Naive B cell (primary cell): ENCODE measurements at regions not wholly inside any gene's neighbourhood (a gene's known extent, or its start where the extent isn't known, plus 50 kb on each side); places are given as distances from the start of the nearest gene placed in this dataset.
"Not testable (repeated sequence)": the region's sequence is repeated elsewhere in the genome, so short reads cannot be mapped to it uniquely, and the experiment has no call there.

Experiments used
- ATAC-seq, 2 donors: fragments of 150-1000 bp; cut with Tn5 transposase; 2 replicates each; pipeline ENCODE4 v1.10.0; 2021; ENCODE audit warnings: low read depth in 2 of 2, mild to moderate bottlenecking in 2 of 2, moderate library complexity in 2 of 2
- DNase-seq: peaks from one replicate; pipeline ENCODE4 v3.0.0; 2022
- H3K27ac Mint-ChIP-seq, 6 donors: one replicate each; pipeline ENCODE4 v1.8.0; 2020 to 2022; ENCODE audit warnings: mild to moderate bottlenecking in 6 of 6, mixed read lengths in 6 of 6, moderate library complexity in 5 of 6, inconsistent platforms in 2 of 6
- H3K27me3 Mint-ChIP-seq, 3 donors: one replicate each; pipeline ENCODE4 v1.8.0; 2021 to 2022; ENCODE audit warnings: mixed read lengths in 3 of 3, mild to moderate bottlenecking in 1 of 3
- H3K36me3 Mint-ChIP-seq, 2 donors: one replicate each; pipeline ENCODE4 v1.8.0; 2020 to 2022; ENCODE audit warnings: mixed read lengths in 2 of 2, inconsistent platforms in 1 of 2, mild to moderate bottlenecking in 1 of 2
- H3K4me1 Mint-ChIP-seq, 3 donors: one replicate each; pipeline ENCODE4 v1.8.0; 2020 to 2022; ENCODE audit warnings: mixed read lengths in 3 of 3, inconsistent platforms in 1 of 3, mild to moderate bottlenecking in 1 of 3, moderate library complexity in 1 of 3
- H3K4me3 Mint-ChIP-seq, 8 donors: one replicate each; pipeline ENCODE4 v1.8.0; 2020 to 2022; ENCODE audit warnings: mild to moderate bottlenecking in 8 of 8, mixed read lengths in 8 of 8, moderate library complexity in 8 of 8, inconsistent platforms in 2 of 8
- H3K9me3 Mint-ChIP-seq, 7 donors: one replicate each; pipeline ENCODE4 v1.8.0; 2020 to 2022; ENCODE audit warnings: mixed read lengths in 7 of 7, mild to moderate bottlenecking in 5 of 7, inconsistent platforms in 2 of 7, moderate library complexity in 1 of 7

GRCh38 chr13:88022431-88023208 is 351.4 kb downstream of the SLITRK5 start:
- no peaks in the 10 kb centered on the region for H3K4me1 Mint-ChIP-seq
- H3K36me3 Mint-ChIP-seq = no peaks in the 10 kb centered on the region
- no peaks in the 10 kb centered on the region for H3K27me3 Mint-ChIP-seq
- H3K9me3 Mint-ChIP-seq = peaks cover 0 to 10% (median 0%) of the 10 kb centered on the region in 7 donors
- H3K27ac Mint-ChIP-seq = no peak overlapping the region
- no peak overlapping the region for H3K4me3 Mint-ChIP-seq
- DNase-seq (no peak), ATAC-seq (no peak)

DNA sequence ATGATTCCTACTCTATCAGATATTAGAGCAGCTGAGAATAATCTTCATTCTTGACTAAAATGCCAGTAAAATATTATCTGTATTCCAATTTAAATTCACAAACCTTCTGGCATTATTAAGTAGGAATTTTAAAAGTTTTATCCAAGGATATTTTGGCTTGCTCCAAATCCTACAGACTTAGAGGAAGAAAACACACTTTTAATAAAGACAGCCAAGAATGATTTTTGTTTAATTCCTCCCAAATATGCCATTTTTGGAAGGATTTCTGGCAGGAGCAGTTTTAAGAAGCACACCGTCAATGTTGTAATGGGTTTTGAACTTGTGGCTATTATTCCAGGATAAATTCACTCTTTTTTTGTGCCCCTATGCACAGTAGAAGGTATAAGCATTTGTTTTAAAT is 355.1 kb downstream of the SLITRK5 start:
- H3K4me3 Mint-ChIP-seq = no peak overlapping the region
- DNase-seq = no peak
- no peaks in the 10 kb centered on the region for H3K4me1 Mint-ChIP-seq
- H3K36me3 Mint-ChIP-seq = no peaks in the 10 kb centered on the region
- peaks cover 0 to 2% (median 0%) of the 10 kb centered on the region in 7 donors for H3K9me3 Mint-ChIP-seq
- no peaks in the 10 kb centered on the region for H3K27me3 Mint-ChIP-seq
- no peak overlapping the region for H3K27ac Mint-ChIP-seq
- ATAC-seq = no peak

- Mint-ChIP-seq H3K4me3 (no peak overlapping the region), H3K27me3 (no peaks in the 10 kb centered on the region), H3K4me1 (no peaks in the 10 kb centered on the region), H3K36me3 (no peaks in the 10 kb centered on the region), H3K9me3 (no peaks in the 10 kb centered on the region), H3K27ac (no peak overlapping the region)
- no peak for ATAC-seq
- no peak for DNase-seq
Measured at GRCh38 chr13:88031980-88032559, 360.9 kb downstream of the SLITRK5 start.

GRCh38 chr13:88036205-88036604 is 365.0 kb downstream of the SLITRK5 start:
- not testable (repeated sequence) for H3K27me3 Mint-ChIP-seq, H3K4me3 Mint-ChIP-seq

DNA sequence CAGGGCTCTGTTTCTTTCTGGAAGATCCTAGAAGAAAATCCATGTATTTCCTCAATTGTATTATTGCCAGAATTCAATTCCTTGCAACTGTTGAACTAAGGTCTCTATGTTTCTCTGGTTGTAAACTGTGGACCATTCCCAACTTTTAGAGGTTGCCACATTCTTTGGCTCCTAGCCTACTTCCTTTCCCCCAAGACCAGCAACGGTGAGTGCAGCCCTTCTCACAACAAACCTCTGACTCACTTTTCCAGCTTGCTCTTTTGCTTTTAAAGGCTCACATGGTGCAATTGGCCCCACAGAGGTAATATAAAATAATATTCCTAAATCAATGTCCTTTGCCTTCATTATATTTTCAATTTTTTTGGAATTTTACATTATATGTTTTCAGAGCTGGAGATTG is 371.3 kb downstream of the SLITRK5 start:
- Mint-ChIP-seq H3K36me3 (no peaks in the 10 kb centered on the region), H3K4me1 (no peaks in the 10 kb centered on the region), H3K9me3 (peaks cover 0 to 3% (median 0%) of the 10 kb centered on the region in 7 donors), H3K27ac (no peak overlapping the region), H3K27me3 (no peaks in the 10 kb centered on the region), H3K4me3 (no peak overlapping the region)
- no peak for ATAC-seq
- DNase-seq = no peak

More at GRCh38 chr13:88036205-88036604, 365.0 kb downstream of the SLITRK5 start:
- ATAC-seq, H3K36me3 Mint-ChIP-seq, H3K27ac Mint-ChIP-seq, DNase-seq, H3K4me1 Mint-ChIP-seq, H3K9me3 Mint-ChIP-seq: not testable (repeated sequence)

- no peaks in the 10 kb centered on the region for H3K36me3 Mint-ChIP-seq
- no peak overlapping the region for H3K27ac Mint-ChIP-seq
- peaks cover 0 to 7% (median 5%) of the 10 kb centered on the region in 7 donors for H3K9me3 Mint-ChIP-seq
- no peaks in the 10 kb centered on the region for H3K27me3 Mint-ChIP-seq
- no peak for ATAC-seq
- DNase-seq = no peak
- H3K4me3 Mint-ChIP-seq = no peak overlapping the region
- H3K4me1 Mint-ChIP-seq = no peaks in the 10 kb centered on the region
Measured at GRCh38 chr13:88051746-88052482, 380.7 kb downstream of the SLITRK5 start.

GRCh38 chr13:88063741-88064140 is 392.6 kb downstream of the SLITRK5 start:
- ATAC-seq (no peak), DNase-seq (no peak)
- no peaks in the 10 kb centered on the region for H3K36me3 Mint-ChIP-seq
- H3K4me3 Mint-ChIP-seq = no peak overlapping the region
- H3K9me3 Mint-ChIP-seq = peaks cover 0 to 3% (median 0%) of the 10 kb centered on the region in 7 donors
- H3K27me3 Mint-ChIP-seq = no peaks in the 10 kb centered on the region
- no peak overlapping the region for H3K27ac Mint-ChIP-seq
- H3K4me1 Mint-ChIP-seq = no peaks in the 10 kb centered on the region

- H3K4me3 Mint-ChIP-seq = no peak overlapping the region
- peaks cover 0 to 4% (median 2%) of the 10 kb centered on the region in 7 donors for H3K9me3 Mint-ChIP-seq
- H3K27me3 Mint-ChIP-seq = no peaks in the 10 kb centered on the region
- H3K36me3 Mint-ChIP-seq = no peaks in the 10 kb centered on the region
- ATAC-seq (no peak), DNase-seq (no peak)
- H3K4me1 Mint-ChIP-seq = no peaks in the 10 kb centered on the region
- no peak overlapping the region for H3K27ac Mint-ChIP-seq
Measured at GRCh38 chr13:88066847-88067246, 395.7 kb downstream of the SLITRK5 start.

DNA sequence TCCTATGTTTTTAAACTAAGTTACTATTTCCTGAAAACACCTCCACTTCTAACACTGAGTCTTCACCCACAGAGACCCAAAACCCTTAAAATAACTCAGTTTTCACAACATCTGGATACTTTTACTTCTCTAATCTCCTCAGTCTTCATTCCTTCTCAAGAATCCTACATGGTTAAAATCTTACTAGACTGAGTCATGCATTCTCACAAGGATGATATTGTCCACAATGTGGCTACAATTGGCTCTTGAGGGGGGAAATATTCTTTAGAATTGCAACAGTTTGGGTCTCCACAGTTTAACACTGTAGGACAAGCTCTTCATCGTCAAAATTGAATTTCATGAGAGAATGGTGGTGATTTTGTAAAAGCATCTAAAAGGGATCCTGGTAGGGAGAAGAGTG is 397.1 kb downstream of the SLITRK5 start:
- no peak for DNase-seq
- no peak for ATAC-seq
- peaks cover 0 to 4% (median 0%) of the 10 kb centered on the region in 7 donors for H3K9me3 Mint-ChIP-seq
- H3K4me1 Mint-ChIP-seq = no peaks in the 10 kb centered on the region
- no peak overlapping the region for H3K27ac Mint-ChIP-seq
- no peaks in the 10 kb centered on the region for H3K27me3 Mint-ChIP-seq
- no peak overlapping the region for H3K4me3 Mint-ChIP-seq
- H3K36me3 Mint-ChIP-seq = no peaks in the 10 kb centered on the region

GRCh38 chr13:88068975-88069374 is 397.8 kb downstream of the SLITRK5 start:
- ATAC-seq = no peak
- no peak for DNase-seq
- H3K36me3 Mint-ChIP-seq = no peaks in the 10 kb centered on the region
- H3K4me3 Mint-ChIP-seq = no peak overlapping the region
- no peaks in the 10 kb centered on the region for H3K27me3 Mint-ChIP-seq
- H3K4me1 Mint-ChIP-seq = no peaks in the 10 kb centered on the region
- no peak overlapping the region for H3K27ac Mint-ChIP-seq
- peaks cover 0 to 4% (median 0%) of the 10 kb centered on the region in 7 donors for H3K9me3 Mint-ChIP-seq

DNA sequence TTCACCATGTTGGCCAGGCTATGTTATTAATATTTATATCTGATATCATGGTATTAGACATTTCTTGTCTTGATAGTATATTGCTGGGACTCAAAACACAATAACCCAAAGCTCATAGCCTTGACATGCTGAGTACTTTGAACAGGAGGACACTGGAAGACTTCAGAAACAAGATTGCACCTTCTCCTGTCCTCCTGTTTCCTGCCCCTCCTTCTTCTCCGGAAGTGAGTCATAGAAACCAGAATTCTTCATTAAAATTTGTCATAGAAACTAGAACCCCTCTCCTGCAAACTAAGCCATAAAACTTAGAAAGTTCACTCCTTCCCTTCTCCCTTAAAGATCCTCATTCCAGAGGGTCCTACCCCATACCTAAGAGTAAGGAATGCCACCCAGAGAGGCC is 400.2 kb downstream of the SLITRK5 start:
- H3K27me3 Mint-ChIP-seq = no peaks in the 10 kb centered on the region
- no peaks in the 10 kb centered on the region for H3K4me1 Mint-ChIP-seq
- no peaks in the 10 kb centered on the region for H3K36me3 Mint-ChIP-seq
- no peak for DNase-seq
- H3K9me3 Mint-ChIP-seq = peaks cover 0 to 4% (median 0%) of the 10 kb centered on the region in 7 donors
- ATAC-seq = no peak
- H3K4me3 Mint-ChIP-seq = no peak overlapping the region
- H3K27ac Mint-ChIP-seq = no peak overlapping the region

GRCh38 chr13:88074794-88075510 is 403.8 kb downstream of the SLITRK5 start:
- ATAC-seq (no peak), DNase-seq (no peak)
- no peaks in the 10 kb centered on the region for H3K4me1 Mint-ChIP-seq
- H3K27ac Mint-ChIP-seq = no peak overlapping the region
- H3K27me3 Mint-ChIP-seq = no peaks in the 10 kb centered on the region
- H3K4me3 Mint-ChIP-seq = no peak overlapping the region
- H3K9me3 Mint-ChIP-seq = peaks cover 0 to 4% (median 0%) of the 10 kb centered on the region in 7 donors
- H3K36me3 Mint-ChIP-seq = no peaks in the 10 kb centered on the region

DNA sequence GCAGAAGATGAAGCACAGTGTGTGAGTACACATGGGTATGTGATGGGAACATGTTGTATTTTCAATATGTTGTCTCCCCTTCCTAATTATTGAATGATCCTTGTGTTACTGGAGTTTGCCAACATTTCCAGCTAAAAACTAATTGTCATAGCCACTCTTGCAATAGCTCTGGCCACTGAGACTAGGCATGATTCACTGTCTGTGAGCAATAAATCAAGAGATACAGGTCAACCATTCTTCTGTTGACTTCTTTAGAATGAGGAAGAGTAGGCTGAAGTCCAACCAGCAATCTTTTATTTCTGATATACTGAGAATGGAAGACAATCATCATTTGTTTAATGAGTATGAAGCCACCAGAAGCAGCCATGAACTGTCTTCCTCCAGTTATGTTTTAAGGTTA is 413.9 kb downstream of the SLITRK5 start:
- Mint-ChIP-seq H3K4me3 (no peak overlapping the region), H3K36me3 (no peaks in the 10 kb centered on the region), H3K27ac (no peak overlapping the region), H3K9me3 (no peaks in the 10 kb centered on the region), H3K27me3 (no peaks in the 10 kb centered on the region), H3K4me1 (no peaks in the 10 kb centered on the region)
- DNase-seq (no peak), ATAC-seq (no peak)
